GM12878 (cell line): ENCODE measurements at regions not wholly inside any gene's neighbourhood (a gene's known extent, or its start where the extent isn't known, plus 50 kb on each side); places are given as distances from the start of the nearest gene placed in this dataset.

Experiments
- BMI1 ChIP-seq: fragments of 450-650 bp; IDR thresholded peaks from 2 replicates; pipeline ENCODE4 v1.6.1; 2016; ENCODE audit warnings: mild to moderate bottlenecking, moderate library complexity, borderline replicate concordance
- CTCF ChIP-seq, 3 experiments: IDR thresholded peaks in 2 of 3; conservative IDR thresholded peaks in 1 of 3; 2 replicates each; pipeline ENCODE4 v1.5.1; 2011; ENCODE audit warnings: low read depth in 3 of 3, low read length in 3 of 3, mild to moderate bottlenecking in 3 of 3, control low read depth in 2 of 3, moderate library complexity in 2 of 3, inconsistent platforms in 1 of 3, mixed read lengths in 1 of 3; ENCODE audit not compliant: control insufficient read depth in 2 of 3, insufficient read depth in 1 of 3; ENCODE audit errors: extremely low read depth in 1 of 3
- EZH2 ChIP-seq: IDR thresholded peaks from 2 replicates; pipeline ENCODE4 v1.6.1; 2012; ENCODE audit warnings: low read depth, mild to moderate bottlenecking, control low read depth, inconsistent platforms, low read length, borderline replicate concordance; ENCODE audit not compliant: control insufficient read depth
- MAX ChIP-seq: IDR thresholded peaks from 2 replicates; pipeline ENCODE4 v1.6.1; 2012; ENCODE audit warnings: low read depth, low read length, improper control_type of control experiment
- NFIC ChIP-seq: IDR thresholded peaks from 2 replicates; pipeline ENCODE4 v1.6.1; 2012; ENCODE audit warnings: low read depth, mild to moderate bottlenecking, inconsistent platforms, low read length, moderate library complexity
- NFXL1 ChIP-seq: fragments of 450-650 bp; IDR thresholded peaks from 2 replicates; pipeline ENCODE4 v1.6.1; 2017; ENCODE audit warnings: antibody characterized with exemption, mild to moderate bottlenecking, borderline replicate concordance
- SIX5 ChIP-seq: IDR thresholded peaks from 2 replicates; pipeline ENCODE4 v1.6.1; 2011; ENCODE audit warnings: mild to moderate bottlenecking, low read depth, low read length, moderate library complexity; ENCODE audit not compliant: severe bottlenecking
- TAF1 ChIP-seq: IDR thresholded peaks from 2 replicates; pipeline ENCODE4 v1.6.1; 2011; ENCODE audit warnings: mild to moderate bottlenecking, low read depth, low read length, borderline replicate concordance

GRCh38 chr14:41461380-41461779 is 145.3 kb upstream of the LRFN5 start:
- no peak for TF ChIP-seq NFIC
- TF ChIP-seq BMI1: no peak
- no peak for TF ChIP-seq CTCF (IDR thresholded peaks at IDR 0.05 in 2 of 3, conservative IDR thresholded peaks at IDR 0.05 in 1 of 3; ENCODE audit: control insufficient read depth in 2 of 3, extremely low read depth in 1 of 3, insufficient read depth in 1 of 3, low read depth in 3 of 3, low read length in 3 of 3)
- no peak for TF ChIP-seq TAF1
- no peak for TF ChIP-seq NFXL1
- TF ChIP-seq SIX5: no peak
- TF ChIP-seq EZH2: no peak
- TF ChIP-seq MAX: no peak
